HAP-1 (cell line): ENCODE measurements at regions not wholly inside any gene's neighbourhood (a gene's known extent, or its start where the extent isn't known, plus 50 kb on each side); places are given as distances from the start of the nearest gene placed in this dataset.
"Not testable (repeated sequence)": the region's sequence is repeated elsewhere in the genome, so short reads cannot be mapped to it uniquely, and the experiment has no call there.

ENCODE experiments used
- DNase-seq, 2 experiments: peaks; one replicate each; pipeline ENCODE4 v3.0.0-alpha.2; 2016 to 2020; ENCODE audit warnings: low spot score in 2 of 2
- H3K27me3 ChIP-seq: fragments of 250-450 bp; sonication (Bioruptor Pico); 2 replicates; pipeline ENCODE4 v1.5.1; 2020; ENCODE audit warnings: low read depth, mild to moderate bottlenecking, moderate library complexity
- H3K36me3 ChIP-seq: fragments of 250-450 bp; sonication (Bioruptor Pico); replicated peaks from 2 replicates; pipeline ENCODE4 v1.5.1; 2020; ENCODE audit warnings: mild to moderate bottlenecking
- H3K4me1 ChIP-seq: fragments of 250-450 bp; sonication (Bioruptor Pico); 2 replicates; pipeline ENCODE4 v1.5.1; 2020; ENCODE audit warnings: mild to moderate bottlenecking
- H3K4me3 ChIP-seq: fragments of 250-450 bp; sonication (Bioruptor Pico); 2 replicates; pipeline ENCODE4 v1.5.1; 2020; ENCODE audit warnings: mild to moderate bottlenecking, moderate library complexity
- H3K9me3 ChIP-seq: fragments of 250-450 bp; sonication (Bioruptor Pico); 2 replicates; pipeline ENCODE4 v1.5.1; 2020; ENCODE audit warnings: mild to moderate bottlenecking, moderate library complexity
- in situ Hi-C: fragments of 300-500 bp; cut with MboI; formaldehyde crosslinking; loops from 3 replicates; pipeline ENCODE4 v1.14.3; 2020; ENCODE audit warnings: low sequenced_read_pairs, inconsistent platforms, mixed read lengths

GRCh38 chr5:114719268-114719667 lies 357.4 kb downstream of the KCNN2 start:
- DNase-seq = no peak
- Histone ChIP-seq H3K4me3 (no peak overlapping the region), H3K36me3 (no peaks in the 10 kb centered on the region), H3K4me1 (no peaks in the 10 kb centered on the region), H3K27me3 (no peaks in the 10 kb centered on the region), H3K9me3 (no peaks in the 10 kb centered on the region)
- in situ Hi-C loops = no loop called here

- Histone ChIP-seq H3K9me3 (no peaks in the 10 kb centered on the region), H3K4me3 (no peak overlapping the region), H3K27me3 (no peaks in the 10 kb centered on the region), H3K36me3 (no peaks in the 10 kb centered on the region), H3K4me1 (no peaks in the 10 kb centered on the region)
- no peak for DNase-seq
- in situ Hi-C loops = no loop called here
Observed at GRCh38 chr5:114716955-114717354, 355.1 kb downstream of the KCNN2 start.

- H3K4me3 ChIP-seq, H3K4me1 ChIP-seq, in situ Hi-C loops, H3K27me3 ChIP-seq, H3K36me3 ChIP-seq, DNase-seq, H3K9me3 ChIP-seq: not testable (repeated sequence)
Observed at GRCh38 chr5:114704225-114704893, 342.5 kb downstream of the KCNN2 start.

- no peak overlapping the region for H3K4me3 ChIP-seq
- no peaks in the 10 kb centered on the region for H3K27me3 ChIP-seq
- in situ Hi-C loops = no loop called here
- H3K4me1 ChIP-seq = no peaks in the 10 kb centered on the region
- H3K9me3 ChIP-seq = no peaks in the 10 kb centered on the region
- no peaks in the 10 kb centered on the region for H3K36me3 ChIP-seq
- no peak for DNase-seq
Observed at GRCh38 chr5:114702731-114703130, 340.9 kb downstream of the KCNN2 start.

- Histone ChIP-seq H3K36me3 (no peaks in the 10 kb centered on the region), H3K27me3 (no peaks in the 10 kb centered on the region), H3K4me3 (no peak overlapping the region), H3K4me1 (no peaks in the 10 kb centered on the region), H3K9me3 (no peaks in the 10 kb centered on the region)
- in situ Hi-C loops = no loop called here
- no peak for DNase-seq
Observed at GRCh38 chr5:114702136-114702535, 340.3 kb downstream of the KCNN2 start.

- in situ Hi-C loops = no loop called here
- Histone ChIP-seq H3K4me3 (no peak overlapping the region), H3K4me1 (no peaks in the 10 kb centered on the region), H3K36me3 (no peaks in the 10 kb centered on the region), H3K27me3 (no peaks in the 10 kb centered on the region), H3K9me3 (no peaks in the 10 kb centered on the region)
- DNase-seq = no peak
Observed at GRCh38 chr5:114700823-114701222, 339.0 kb downstream of the KCNN2 start.

- no peaks in the 10 kb centered on the region for H3K36me3 ChIP-seq
- no peak overlapping the region for H3K4me3 ChIP-seq
- H3K4me1 ChIP-seq = no peaks in the 10 kb centered on the region
- H3K9me3 ChIP-seq = no peaks in the 10 kb centered on the region
- DNase-seq = no peak
- H3K27me3 ChIP-seq = no peaks in the 10 kb centered on the region
- in situ Hi-C loops = no loop called here
Observed at GRCh38 chr5:114695292-114695904, 333.5 kb downstream of the KCNN2 start.

- in situ Hi-C loops = no loop called here
- Histone ChIP-seq H3K4me3 (no peak overlapping the region), H3K9me3 (no peaks in the 10 kb centered on the region), H3K36me3 (no peaks in the 10 kb centered on the region), H3K27me3 (no peaks in the 10 kb centered on the region), H3K4me1 (no peaks in the 10 kb centered on the region)
- no peak for DNase-seq
Observed at GRCh38 chr5:114686356-114686755, 324.5 kb downstream of the KCNN2 start.

GRCh38 chr5:114678778-114679177 lies 316.9 kb downstream of the KCNN2 start:
- in situ Hi-C loops = no loop called here
- no peak overlapping the region for H3K4me3 ChIP-seq

GRCh38 chr5:114665551-114665950 lies 303.7 kb downstream of the KCNN2 start:
- H3K4me1 ChIP-seq = no peaks in the 10 kb centered on the region
- H3K36me3 ChIP-seq = no peaks in the 10 kb centered on the region
- H3K27me3 ChIP-seq = no peaks in the 10 kb centered on the region
- in situ Hi-C loops = no loop called here
- no peaks in the 10 kb centered on the region for H3K9me3 ChIP-seq
- H3K4me3 ChIP-seq = no peak overlapping the region
- DNase-seq = no peak

More at GRCh38 chr5:114678778-114679177, 316.9 kb downstream of the KCNN2 start:
- Histone ChIP-seq H3K4me1 (no peaks in the 10 kb centered on the region), H3K9me3 (no peaks in the 10 kb centered on the region), H3K36me3 (no peaks in the 10 kb centered on the region), H3K27me3 (no peaks in the 10 kb centered on the region)
- no peak for DNase-seq

GRCh38 chr5:114660791-114661190 lies 298.9 kb downstream of the KCNN2 start:
- H3K4me3 ChIP-seq = no peak overlapping the region
- H3K27me3 ChIP-seq = no peaks in the 10 kb centered on the region
- no peaks in the 10 kb centered on the region for H3K4me1 ChIP-seq
- no peaks in the 10 kb centered on the region for H3K9me3 ChIP-seq
- DNase-seq = no peak
- in situ Hi-C loops = no loop called here
- H3K36me3 ChIP-seq = no peaks in the 10 kb centered on the region

- no peak overlapping the region for H3K4me3 ChIP-seq
- DNase-seq = no peak
- no peaks in the 10 kb centered on the region for H3K27me3 ChIP-seq
- no peaks in the 10 kb centered on the region for H3K4me1 ChIP-seq
- no peaks in the 10 kb centered on the region for H3K36me3 ChIP-seq
- H3K9me3 ChIP-seq = no peaks in the 10 kb centered on the region
- in situ Hi-C loops = no loop called here
Observed at GRCh38 chr5:114658194-114658593, 296.3 kb downstream of the KCNN2 start.

GRCh38 chr5:114657342-114658130 lies 295.7 kb downstream of the KCNN2 start:
- Histone ChIP-seq H3K27me3 (no peaks in the 10 kb centered on the region), H3K36me3 (no peaks in the 10 kb centered on the region), H3K4me1 (no peaks in the 10 kb centered on the region), H3K9me3 (no peaks in the 10 kb centered on the region), H3K4me3 (no peak overlapping the region)
- DNase-seq = no peak
- in situ Hi-C loops = no loop called here

- Histone ChIP-seq H3K27me3 (no peaks in the 10 kb centered on the region; the same call in 1 of the 2 replicates), H3K36me3 (no peaks in the 10 kb centered on the region), H3K4me3 (no peak overlapping the region), H3K4me1 (no peaks in the 10 kb centered on the region), H3K9me3 (no peaks in the 10 kb centered on the region)
- no peak for DNase-seq
- in situ Hi-C loops = no loop called here
Observed at GRCh38 chr5:114649878-114650277, 288.0 kb downstream of the KCNN2 start.
